Heart left ventricle (tissue), 13 donors: ENCODE measurements at regions not wholly inside any gene's neighbourhood (a gene's known extent, or its start where the extent isn't known, plus 50 kb on each side); places are given as distances from the start of the nearest gene placed in this dataset.

Experiments used
- POLR2A ChIP-seq, 2 donors: fragments of 450-650 bp; IDR thresholded peaks; one replicate each; pipeline ENCODE4 v1.6.1; 2017; ENCODE audit warnings: antibody characterized with exemption in 2 of 2, mild to moderate bottlenecking in 2 of 2, moderate library complexity in 2 of 2
- TF ChIP-seq, protein P1 (sequence below), 12 donors: fragments of 200-600 bp; sonication (generic) in 4 of 12; IDR thresholded peaks; one replicate each; pipeline versions ENCODE4 v1.5.0 to v1.8.0; 2018 to 2022; ENCODE audit warnings: antibody characterized with exemption in 12 of 12, mild to moderate bottlenecking in 5 of 12
- donor health status: ischemic (EF 13 %, LVEDD 7.1; RV severe dilation, severe dysfunction).
- donor health status: DM: no; HTN: yes; CAD: no.
- donor health status: DM: no; HTN: no; CAD: no.
- donor health status: ischemic (EF 25% LVEDD 6.9; RV normal size, moderate dysfunction).
- donor health status: ischemic (EF 25% LVEDD 5.7; RV mildly dilated, moderate dysfunction).
- donor health status: ischemic (EF 35%, LVEDD 5.7; RV mildly dilated, moderate dysfunction).
- donor health status: nonischemic (EF 11% LVEDD 7.7; RV severe dilation, severe dysfunction).
- donor health status: DM: yes; HTN: yes; CAD: no.
- donor health status: PGD.
- donor health status: ischemic (EF 29% LVEDD 5.4; RV normal size, mild dysfunction).
- donor health status: nonischemic (EF 23%, LVEDD 6.1; RV moderate dilation, normal function).

DNA sequence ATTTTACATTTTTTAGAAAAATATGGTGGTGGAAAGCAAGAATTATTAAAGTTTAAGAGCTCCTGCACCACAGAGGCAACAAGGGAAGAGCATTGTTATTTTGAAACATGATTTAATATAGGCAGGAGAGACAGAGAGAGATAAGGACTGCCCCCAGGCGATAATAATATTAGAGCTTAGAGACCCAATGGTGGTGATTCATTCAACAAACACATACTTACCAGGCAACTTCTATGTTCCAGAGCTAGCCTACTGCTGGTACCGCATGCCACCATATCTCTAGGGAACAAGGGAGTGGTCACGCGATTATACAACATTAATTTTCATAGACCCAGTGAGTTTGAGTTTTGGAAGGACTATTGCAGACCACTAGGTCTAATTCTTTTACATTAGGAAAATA lies 327.8 kb upstream of the SOX11 start:
- TF ChIP-seq, protein P1, sequence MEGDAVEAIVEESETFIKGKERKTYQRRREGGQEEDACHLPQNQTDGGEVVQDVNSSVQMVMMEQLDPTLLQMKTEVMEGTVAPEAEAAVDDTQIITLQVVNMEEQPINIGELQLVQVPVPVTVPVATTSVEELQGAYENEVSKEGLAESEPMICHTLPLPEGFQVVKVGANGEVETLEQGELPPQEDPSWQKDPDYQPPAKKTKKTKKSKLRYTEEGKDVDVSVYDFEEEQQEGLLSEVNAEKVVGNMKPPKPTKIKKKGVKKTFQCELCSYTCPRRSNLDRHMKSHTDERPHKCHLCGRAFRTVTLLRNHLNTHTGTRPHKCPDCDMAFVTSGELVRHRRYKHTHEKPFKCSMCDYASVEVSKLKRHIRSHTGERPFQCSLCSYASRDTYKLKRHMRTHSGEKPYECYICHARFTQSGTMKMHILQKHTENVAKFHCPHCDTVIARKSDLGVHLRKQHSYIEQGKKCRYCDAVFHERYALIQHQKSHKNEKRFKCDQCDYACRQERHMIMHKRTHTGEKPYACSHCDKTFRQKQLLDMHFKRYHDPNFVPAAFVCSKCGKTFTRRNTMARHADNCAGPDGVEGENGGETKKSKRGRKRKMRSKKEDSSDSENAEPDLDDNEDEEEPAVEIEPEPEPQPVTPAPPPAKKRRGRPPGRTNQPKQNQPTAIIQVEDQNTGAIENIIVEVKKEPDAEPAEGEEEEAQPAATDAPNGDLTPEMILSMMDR (IDR thresholded peaks at IDR 0.05) = no peak
- TF ChIP-seq POLR2A (IDR thresholded peaks at IDR 0.05) = no peak
